ENCODE measurements at regions not wholly inside any gene's neighbourhood (a gene's known extent, or its start where the extent isn't known, plus 50 kb on each side); places are given as distances from the start of the nearest gene placed in this dataset.

DNA sequence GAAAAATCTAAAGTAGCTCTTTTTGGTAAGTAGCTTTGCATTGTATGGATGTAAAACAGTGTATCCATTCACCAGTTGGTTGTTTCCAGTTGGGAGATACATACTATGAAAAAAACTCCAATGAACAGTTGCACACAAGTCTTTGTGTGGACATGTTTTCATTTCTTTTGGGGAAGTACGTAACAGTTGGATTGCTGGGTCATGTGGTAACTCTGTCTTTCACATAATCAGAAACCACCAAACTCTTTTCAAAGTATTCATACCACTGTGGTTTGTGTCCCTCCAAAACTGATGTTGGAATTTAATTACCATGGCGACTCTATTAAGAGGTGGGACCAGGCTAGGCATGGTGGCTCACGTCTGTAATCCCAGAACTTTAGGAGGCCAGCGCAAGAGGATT, 58.9 kb upstream of the RESF1 start:
- TF ChIP-seq ZNF671 (CRISPR knock-in tag; IDR thresholded peaks at IDR 0.05) (no peak), MAX (CRISPR knock-in tag; IDR thresholded peaks at IDR 0.05) (no peak), ZNF232 (CRISPR knock-in tag; IDR thresholded peaks at IDR 0.05) (no peak), NFE2L1 (CRISPR knock-in tag; IDR thresholded peaks at IDR 0.05) (no peak), TCF7 (CRISPR knock-in tag; IDR thresholded peaks at IDR 0.05; ENCODE audit: low read depth) (no peak), GRHL2 (CRISPR knock-in tag; IDR thresholded peaks at IDR 0.05; ENCODE audit: insufficient replicate concordance, severe bottlenecking) (no peak), NR3C1 (CRISPR knock-in tag; conservative IDR thresholded peaks at IDR 0.05; ENCODE audit: low read depth) (no peak), JUN (CRISPR knock-in tag; IDR thresholded peaks at IDR 0.05) (no peak)
- TF ChIP-seq, protein P1, sequence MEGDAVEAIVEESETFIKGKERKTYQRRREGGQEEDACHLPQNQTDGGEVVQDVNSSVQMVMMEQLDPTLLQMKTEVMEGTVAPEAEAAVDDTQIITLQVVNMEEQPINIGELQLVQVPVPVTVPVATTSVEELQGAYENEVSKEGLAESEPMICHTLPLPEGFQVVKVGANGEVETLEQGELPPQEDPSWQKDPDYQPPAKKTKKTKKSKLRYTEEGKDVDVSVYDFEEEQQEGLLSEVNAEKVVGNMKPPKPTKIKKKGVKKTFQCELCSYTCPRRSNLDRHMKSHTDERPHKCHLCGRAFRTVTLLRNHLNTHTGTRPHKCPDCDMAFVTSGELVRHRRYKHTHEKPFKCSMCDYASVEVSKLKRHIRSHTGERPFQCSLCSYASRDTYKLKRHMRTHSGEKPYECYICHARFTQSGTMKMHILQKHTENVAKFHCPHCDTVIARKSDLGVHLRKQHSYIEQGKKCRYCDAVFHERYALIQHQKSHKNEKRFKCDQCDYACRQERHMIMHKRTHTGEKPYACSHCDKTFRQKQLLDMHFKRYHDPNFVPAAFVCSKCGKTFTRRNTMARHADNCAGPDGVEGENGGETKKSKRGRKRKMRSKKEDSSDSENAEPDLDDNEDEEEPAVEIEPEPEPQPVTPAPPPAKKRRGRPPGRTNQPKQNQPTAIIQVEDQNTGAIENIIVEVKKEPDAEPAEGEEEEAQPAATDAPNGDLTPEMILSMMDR (IDR thresholded peaks at IDR 0.05): no peak
- TF ChIP-seq, protein P2, sequence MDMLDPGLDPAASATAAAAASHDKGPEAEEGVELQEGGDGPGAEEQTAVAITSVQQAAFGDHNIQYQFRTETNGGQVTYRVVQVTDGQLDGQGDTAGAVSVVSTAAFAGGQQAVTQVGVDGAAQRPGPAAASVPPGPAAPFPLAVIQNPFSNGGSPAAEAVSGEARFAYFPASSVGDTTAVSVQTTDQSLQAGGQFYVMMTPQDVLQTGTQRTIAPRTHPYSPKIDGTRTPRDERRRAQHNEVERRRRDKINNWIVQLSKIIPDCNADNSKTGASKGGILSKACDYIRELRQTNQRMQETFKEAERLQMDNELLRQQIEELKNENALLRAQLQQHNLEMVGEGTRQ (CRISPR knock-in tag; IDR thresholded peaks at IDR 0.05): no peak
- TF ChIP-seq, protein P3, sequence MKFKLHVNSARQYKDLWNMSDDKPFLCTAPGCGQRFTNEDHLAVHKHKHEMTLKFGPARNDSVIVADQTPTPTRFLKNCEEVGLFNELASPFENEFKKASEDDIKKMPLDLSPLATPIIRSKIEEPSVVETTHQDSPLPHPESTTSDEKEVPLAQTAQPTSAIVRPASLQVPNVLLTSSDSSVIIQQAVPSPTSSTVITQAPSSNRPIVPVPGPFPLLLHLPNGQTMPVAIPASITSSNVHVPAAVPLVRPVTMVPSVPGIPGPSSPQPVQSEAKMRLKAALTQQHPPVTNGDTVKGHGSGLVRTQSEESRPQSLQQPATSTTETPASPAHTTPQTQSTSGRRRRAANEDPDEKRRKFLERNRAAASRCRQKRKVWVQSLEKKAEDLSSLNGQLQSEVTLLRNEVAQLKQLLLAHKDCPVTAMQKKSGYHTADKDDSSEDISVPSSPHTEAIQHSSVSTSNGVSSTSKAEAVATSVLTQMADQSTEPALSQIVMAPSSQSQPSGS (CRISPR knock-in tag; IDR thresholded peaks at IDR 0.05; ENCODE audit: borderline replicate concordance, low read depth): no peak
- TF ChIP-seq, protein P4, sequence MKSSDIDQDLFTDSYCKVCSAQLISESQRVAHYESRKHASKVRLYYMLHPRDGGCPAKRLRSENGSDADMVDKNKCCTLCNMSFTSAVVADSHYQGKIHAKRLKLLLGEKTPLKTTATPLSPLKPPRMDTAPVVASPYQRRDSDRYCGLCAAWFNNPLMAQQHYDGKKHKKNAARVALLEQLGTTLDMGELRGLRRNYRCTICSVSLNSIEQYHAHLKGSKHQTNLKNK (CRISPR knock-in tag; IDR thresholded peaks at IDR 0.05): no peak

Measured in WTC11 (cell line).